ENCODE measurements at regions not wholly inside any gene's neighbourhood (a gene's known extent, or its start where the extent isn't known, plus 50 kb on each side); places are given as distances from the start of the nearest gene placed in this dataset.

DNA sequence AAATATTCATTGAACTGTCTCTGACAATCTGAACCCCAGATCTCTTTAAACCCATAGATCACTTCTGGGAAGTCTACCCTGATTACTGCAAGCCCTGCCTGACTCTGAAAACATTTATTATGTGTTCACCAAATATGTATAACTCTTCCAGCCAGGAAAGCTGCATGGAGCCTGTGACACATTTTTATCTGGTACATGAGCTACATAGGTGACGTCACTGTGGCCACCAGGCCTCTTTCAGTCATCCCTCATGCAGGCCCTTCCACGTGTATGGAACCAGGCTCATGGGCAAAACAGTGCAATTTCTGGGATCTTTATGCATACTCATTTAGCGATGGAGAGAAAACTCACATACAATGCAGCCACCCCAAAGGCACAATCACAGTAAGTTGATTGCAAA is 133.9 kb upstream of the NUPR2 start:
- Histone ChIP-seq H3K36me3 (no peaks in the 10 kb centered on the region), H3K9me3 (peaks cover 0 to 11% of the 10 kb centered on the region in 2 donors), H3K27ac (no peak overlapping the region), H3K4me1 (no peaks in the 10 kb centered on the region), H3K4me3 (no peak overlapping the region), H3K27me3 (no peaks in the 10 kb centered on the region)
- intact Hi-C loops (cut with DNase I; ENCODE audit: low total_unique reads) = no loop called here
- no peak for DNase-seq (ENCODE audit: low spot score in 2 of 2)
- TF ChIP-seq, protein P1, sequence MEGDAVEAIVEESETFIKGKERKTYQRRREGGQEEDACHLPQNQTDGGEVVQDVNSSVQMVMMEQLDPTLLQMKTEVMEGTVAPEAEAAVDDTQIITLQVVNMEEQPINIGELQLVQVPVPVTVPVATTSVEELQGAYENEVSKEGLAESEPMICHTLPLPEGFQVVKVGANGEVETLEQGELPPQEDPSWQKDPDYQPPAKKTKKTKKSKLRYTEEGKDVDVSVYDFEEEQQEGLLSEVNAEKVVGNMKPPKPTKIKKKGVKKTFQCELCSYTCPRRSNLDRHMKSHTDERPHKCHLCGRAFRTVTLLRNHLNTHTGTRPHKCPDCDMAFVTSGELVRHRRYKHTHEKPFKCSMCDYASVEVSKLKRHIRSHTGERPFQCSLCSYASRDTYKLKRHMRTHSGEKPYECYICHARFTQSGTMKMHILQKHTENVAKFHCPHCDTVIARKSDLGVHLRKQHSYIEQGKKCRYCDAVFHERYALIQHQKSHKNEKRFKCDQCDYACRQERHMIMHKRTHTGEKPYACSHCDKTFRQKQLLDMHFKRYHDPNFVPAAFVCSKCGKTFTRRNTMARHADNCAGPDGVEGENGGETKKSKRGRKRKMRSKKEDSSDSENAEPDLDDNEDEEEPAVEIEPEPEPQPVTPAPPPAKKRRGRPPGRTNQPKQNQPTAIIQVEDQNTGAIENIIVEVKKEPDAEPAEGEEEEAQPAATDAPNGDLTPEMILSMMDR (IDR thresholded peaks at IDR 0.05) = no peak
- TF ChIP-seq POLR2AphosphoS5 (IDR thresholded peaks at IDR 0.05) (no peak), POLR2A (IDR thresholded peaks at IDR 0.05) (no peak)

DNA sequence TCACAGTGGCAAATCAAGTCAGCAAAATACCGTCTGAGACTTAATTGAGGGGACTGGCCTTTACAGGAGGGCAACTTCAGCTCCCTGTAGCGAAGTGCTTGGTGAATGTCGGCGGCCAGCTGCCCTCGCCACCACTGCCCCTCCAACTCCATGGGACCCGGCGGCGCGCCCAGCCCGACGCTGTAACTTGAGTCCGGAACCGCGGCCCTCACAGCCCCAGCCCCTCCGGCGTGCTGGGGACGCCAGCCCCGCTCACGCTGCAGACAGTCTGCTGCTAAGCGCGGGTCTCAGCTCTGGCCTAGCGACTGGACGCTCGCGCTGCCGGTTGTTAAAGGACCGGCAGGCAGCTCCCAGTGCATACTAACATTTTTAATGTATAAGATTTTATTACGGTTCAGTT is 113.4 kb upstream of the NUPR2 start:
- DNase-seq (ENCODE audit: low spot score in 2 of 2) = no peak
- Histone ChIP-seq H3K9me3 (no peaks in the 10 kb centered on the region), H3K4me3 (no peak overlapping the region), H3K27ac (no peak overlapping the region), H3K36me3 (no peaks in the 10 kb centered on the region), H3K4me1 (no peaks in the 10 kb centered on the region), H3K27me3 (no peaks in the 10 kb centered on the region)
- intact Hi-C loops (cut with DNase I; ENCODE audit: low total_unique reads) = no loop called here
- TF ChIP-seq POLR2A (IDR thresholded peaks at IDR 0.05) (no peak), POLR2AphosphoS5 (IDR thresholded peaks at IDR 0.05) (no peak)
- TF ChIP-seq, protein P1 (IDR thresholded peaks at IDR 0.05) = no peak

DNA sequence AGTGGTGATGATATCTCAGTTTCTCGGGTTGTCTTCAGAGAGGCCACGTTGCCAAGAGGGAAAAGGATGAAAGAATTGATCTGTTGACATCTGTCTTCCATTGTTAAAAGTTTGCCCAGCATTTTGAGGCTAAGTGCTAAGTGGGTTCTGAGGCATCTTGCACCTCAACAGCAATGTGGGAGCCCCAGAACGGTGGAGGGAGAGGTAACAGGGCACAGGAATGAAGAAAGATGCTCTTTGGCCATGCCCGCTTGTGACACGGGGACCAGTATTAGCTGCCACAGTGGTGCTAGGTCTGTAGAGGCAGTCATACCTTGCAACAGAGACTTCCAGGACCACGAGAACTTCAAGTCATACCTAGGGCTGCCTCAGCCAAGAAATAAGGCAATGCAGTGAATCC is 106.6 kb upstream of the NUPR2 start:
- Histone ChIP-seq H3K27ac (no peak overlapping the region), H3K4me1 (no peaks in the 10 kb centered on the region), H3K36me3 (no peaks in the 10 kb centered on the region), H3K4me3 (no peak overlapping the region), H3K27me3 (no peaks in the 10 kb centered on the region), H3K9me3 (peaks cover 0 to 5% of the 10 kb centered on the region in 2 donors)
- TF ChIP-seq POLR2A (IDR thresholded peaks at IDR 0.05) (no peak), POLR2AphosphoS5 (IDR thresholded peaks at IDR 0.05) (no peak)
- TF ChIP-seq, protein P1 (IDR thresholded peaks at IDR 0.05) = no peak
- DNase-seq (ENCODE audit: low spot score in 2 of 2) = no peak
- intact Hi-C loops (cut with DNase I; ENCODE audit: low total_unique reads) = no loop called here

DNA sequence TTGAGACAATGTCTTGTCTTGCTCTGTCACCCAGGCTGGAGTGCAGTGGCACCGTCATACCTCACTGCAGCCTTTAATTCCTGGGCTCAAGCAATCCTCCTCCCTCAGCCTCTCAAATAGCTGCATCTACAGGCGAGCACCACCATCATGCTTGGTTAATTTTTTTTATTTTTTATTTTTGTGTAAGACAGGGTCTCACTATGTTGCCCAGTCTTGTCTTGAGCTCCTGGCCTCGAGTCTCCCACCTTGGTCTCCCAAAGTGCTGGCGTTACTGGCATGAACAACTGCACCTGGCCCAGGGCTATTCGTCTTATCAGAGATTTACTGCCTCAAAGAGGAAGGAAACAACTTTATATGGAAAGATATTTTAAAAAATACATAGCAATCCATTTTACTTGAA is 102.8 kb upstream of the NUPR2 start:
- DNase-seq (ENCODE audit: low spot score in 2 of 2) = no peak
- Histone ChIP-seq H3K4me1 (no peaks in the 10 kb centered on the region), H3K9me3 (peaks cover 0 to 17% of the 10 kb centered on the region in 2 donors), H3K36me3 (no peaks in the 10 kb centered on the region), H3K27ac (no peak overlapping the region), H3K4me3 (no peak overlapping the region), H3K27me3 (no peaks in the 10 kb centered on the region)
- intact Hi-C loops (cut with DNase I; ENCODE audit: low total_unique reads) = no loop called here
- TF ChIP-seq POLR2AphosphoS5 (IDR thresholded peaks at IDR 0.05) (no peak), POLR2A (IDR thresholded peaks at IDR 0.05) (no peak)
- TF ChIP-seq, protein P1 (IDR thresholded peaks at IDR 0.05) = no peak

DNA sequence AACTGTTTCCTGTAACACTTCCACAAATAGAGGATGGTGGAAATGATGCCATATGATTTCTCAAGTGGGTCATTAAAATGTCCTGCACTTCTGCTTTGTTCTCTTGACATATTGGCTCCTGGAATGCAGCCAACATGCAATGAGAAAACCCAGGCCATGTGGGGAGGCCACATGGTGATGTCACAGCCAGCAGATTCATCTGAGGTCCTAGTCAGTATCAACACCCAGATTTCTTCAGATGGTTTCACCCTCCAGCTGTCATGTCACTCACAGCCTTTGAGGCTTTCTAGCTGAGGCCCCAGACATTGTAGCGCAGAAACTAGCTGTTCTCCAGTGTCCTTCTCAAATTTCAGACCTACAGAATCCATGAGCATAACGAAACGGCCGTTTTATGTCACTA is 102.3 kb upstream of the NUPR2 start:
- Histone ChIP-seq H3K4me1 (no peaks in the 10 kb centered on the region), H3K4me3 (no peak overlapping the region), H3K36me3 (no peaks in the 10 kb centered on the region), H3K27ac (no peak overlapping the region), H3K27me3 (no peaks in the 10 kb centered on the region), H3K9me3 (peaks cover 0 to 17% of the 10 kb centered on the region in 2 donors)
- intact Hi-C loops (cut with DNase I; ENCODE audit: low total_unique reads) = no loop called here
- DNase-seq (ENCODE audit: low spot score in 2 of 2) = no peak
- no peak for TF ChIP-seq POLR2A (IDR thresholded peaks at IDR 0.05)
- no peak for TF ChIP-seq POLR2AphosphoS5 (IDR thresholded peaks at IDR 0.05)

DNA sequence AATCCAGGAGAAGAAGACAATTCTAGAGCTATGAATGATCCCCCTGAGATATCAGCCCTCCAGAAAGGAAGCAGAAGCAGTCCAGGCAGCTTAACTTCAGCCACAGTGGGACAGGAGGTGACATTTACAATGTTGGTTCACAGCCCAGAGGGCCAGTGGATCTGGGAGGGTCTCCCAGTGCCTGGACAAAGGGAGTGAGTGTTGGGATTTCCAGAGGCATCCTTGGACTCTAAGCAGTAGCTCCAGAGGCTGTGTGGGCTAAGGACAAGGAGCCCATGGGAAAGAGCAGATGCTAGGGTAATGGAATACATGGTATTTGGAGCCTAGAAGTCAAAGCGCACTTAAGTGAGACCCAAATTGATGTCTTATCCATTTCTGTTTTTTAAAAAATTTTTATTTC is 97.4 kb upstream of the NUPR2 start:
- Histone ChIP-seq H3K27ac (no peak overlapping the region), H3K27me3 (no peaks in the 10 kb centered on the region), H3K36me3 (no peaks in the 10 kb centered on the region), H3K9me3 (peaks cover 7 to 29% of the 10 kb centered on the region in 2 donors), H3K4me1 (no peaks in the 10 kb centered on the region), H3K4me3 (no peak overlapping the region)
- intact Hi-C loops (cut with DNase I; ENCODE audit: low total_unique reads) = no loop called here
- no peak for DNase-seq (ENCODE audit: low spot score in 2 of 2)
- TF ChIP-seq POLR2AphosphoS5 (IDR thresholded peaks at IDR 0.05) = no peak
- no peak for TF ChIP-seq POLR2A (IDR thresholded peaks at IDR 0.05)
- TF ChIP-seq, protein P1 (IDR thresholded peaks at IDR 0.05) = no peak
